K562 (cell line): ENCODE measurements at regions not wholly inside any gene's neighbourhood (a gene's known extent, or its start where the extent isn't known, plus 50 kb on each side); places are given as distances from the start of the nearest gene placed in this dataset.

ENCODE experiments used
- ATAC-seq: fragments of 200-7000 bp; cut with Tn5 transposase; 3 replicates; pipeline ENCODE4 v1.9.1; 2020; ENCODE audit warnings: moderate library complexity
- BruUV-seq: library from RNA; stranded (reverse); fragments of 400-500 nt; replicated peaks from 2 replicates; lab custom pipeline; 2021; lab: Mats Ljungman, UMichigan
- CTCF ChIA-PET: fragments of 300-600 bp; formaldehyde crosslinking; extraction: SDS; loops from one replicate; lab custom pipeline; 2021; ENCODE audit warnings: low intra/inter-chr PET ratio; lab: Yijun Ruan, JAX
- POLR2A ChIA-PET: fragments of 300-600, 350-650 bp; sonication (Branson Sonifier 250); formaldehyde crosslinking; extraction: SDS; loops from one replicate; lab custom pipeline; 2021; ENCODE audit warnings: antibody characterized with exemption, inconsistent platforms; lab: Yijun Ruan, JAX
- DNase-seq, 4 experiments: peaks; one replicate each; pipeline versions ENCODE4 v3.0.0 to v3.0.0-alpha.2; 2011 to 2018; ENCODE audit warnings: low spot score in 3 of 4, mixed read lengths in 3 of 4; ENCODE audit errors: extremely low read depth in 1 of 4
- FAIRE-seq: peaks from 2 replicates; lab custom pipeline; 2011; peaks lifted over from hg19 to GRCh38; lab: Jason Lieb, UNC
- H2AFZ ChIP-seq: 2 replicates; pipeline ENCODE4 v1.6.0; 2011; ENCODE audit warnings: low read depth, low read length, control low read depth, inconsistent platforms
- H3K27ac ChIP-seq: fragments of 200-600 bp; 3 replicates; pipeline ENCODE4 v1.8.0; 2011; ENCODE audit warnings: low read depth, mild to moderate bottlenecking, control low read depth, inconsistent platforms, low read length, moderate library complexity, mixed read lengths; ENCODE audit errors: extremely low read depth
- H3K27me3 ChIP-seq, 2 experiments: fragments of 300-600 bp in 1 of 2; 2 replicates in 1 of 2; 3 replicates in 1 of 2; pipeline versions ENCODE4 v1.6.0 to v1.8.0; 2011; ENCODE audit warnings: inconsistent platforms in 2 of 2, low read length in 2 of 2, mild to moderate bottlenecking in 1 of 2, mixed read lengths in 1 of 2, moderate library complexity in 1 of 2; ENCODE audit not compliant: control insufficient read depth in 2 of 2, insufficient read depth in 2 of 2
- H3K36me3 ChIP-seq: fragments of 300-600 bp; 3 replicates; pipeline ENCODE4 v1.8.0; 2011; ENCODE audit warnings: mild to moderate bottlenecking, low read length, inconsistent platforms; ENCODE audit not compliant: control insufficient read depth, insufficient read depth
- H3K4me1 ChIP-seq, 2 experiments: fragments of 200-600 bp in 1 of 2; replicated peaks in 1 of 2; 2 replicates in 1 of 2; 3 replicates in 1 of 2; pipeline versions ENCODE4 v1.5.1 to v1.8.0; 2011; ENCODE audit warnings: inconsistent platforms in 2 of 2, low read length in 2 of 2, mild to moderate bottlenecking in 1 of 2, mixed read lengths in 1 of 2, moderate library complexity in 1 of 2; ENCODE audit not compliant: control insufficient read depth in 2 of 2, insufficient read depth in 2 of 2
- H3K4me2 ChIP-seq: 2 replicates; pipeline ENCODE4 v1.6.1; 2011; ENCODE audit warnings: low read length, control low read depth, inconsistent platforms, mixed read lengths; ENCODE audit not compliant: insufficient read depth
- H3K4me3 ChIP-seq: fragments of 200-600 bp; sonication (generic), shearing (Covaris generic); 2 replicates; pipeline ENCODE4 v1.5.1; 2016; ENCODE audit warnings: control low read depth, inconsistent platforms
- H3K79me2 ChIP-seq: fragments of 200-600 bp; 3 replicates; pipeline ENCODE4 v1.8.0; 2011; ENCODE audit warnings: low read length, inconsistent platforms; ENCODE audit not compliant: control insufficient read depth, insufficient read depth
- H3K9ac ChIP-seq, 2 experiments: 2 replicates each; pipeline versions ENCODE4 v1.6.0 to v1.6.1; 2011; ENCODE audit warnings: low read depth in 2 of 2, low read length in 2 of 2, control low read depth in 1 of 2, inconsistent platforms in 1 of 2, mild to moderate bottlenecking in 1 of 2, mixed read lengths in 1 of 2; ENCODE audit not compliant: insufficient read depth in 1 of 2
- H3K9me1 ChIP-seq: one replicate; pipeline ENCODE4 v1.6.0; 2011; ENCODE audit warnings: inconsistent platforms, mild to moderate bottlenecking, low read length, moderate library complexity; ENCODE audit not compliant: control insufficient read depth, insufficient read depth
- H3K9me3 ChIP-seq: replicated peaks from 2 replicates; pipeline ENCODE4 v1.5.1; 2011; ENCODE audit warnings: low read depth, low read length, inconsistent platforms; ENCODE audit not compliant: control insufficient read depth, insufficient read depth
- H4K20me1 ChIP-seq: replicated peaks from 2 replicates; pipeline ENCODE4 v1.6.1; 2011; ENCODE audit warnings: low read length, inconsistent platforms, mixed read lengths; ENCODE audit not compliant: control insufficient read depth, insufficient read depth
- CCAR2 ChIP-seq: fragments of 200-400 bp; formaldehyde crosslinking; IDR thresholded peaks from 2 replicates; pipeline ENCODE4 v1.6.1; 2017; ENCODE audit warnings: mild to moderate bottlenecking, low read depth, low read length
- CHCHD3 ChIP-seq: fragments of 250-450 bp; sonication (Bioruptor Pico); IDR thresholded peaks from 2 replicates; pipeline ENCODE4 v2.1.2; 2022; ENCODE audit warnings: mild to moderate bottlenecking
- DPF2 ChIP-seq: fragments of 450-650 bp; IDR thresholded peaks from 2 replicates; pipeline ENCODE4 v1.6.1; 2016
- JUND ChIP-seq, 2 experiments: IDR thresholded peaks; 2 replicates in 1 of 2; 3 replicates in 1 of 2; pipeline ENCODE4 v1.6.1; 2011; ENCODE audit warnings: borderline replicate concordance in 2 of 2, low read depth in 2 of 2, low read length in 2 of 2, improper control_type of control experiment in 1 of 2, missing biosample characterization in 1 of 2, missing genetic modification characterization in 1 of 2, missing genetic modification reagents in 1 of 2
- MYNN ChIP-seq, 2 experiments: sonication (generic); formaldehyde crosslinking in 1 of 2; IDR thresholded peaks; 2 replicates each; pipeline versions ENCODE4 v1.5.0 to v1.6.1; 2016 to 2020; ENCODE audit warnings: antibody characterized with exemption in 1 of 2, missing genetic modification reagents in 1 of 2
- NEUROD1 ChIP-seq: fragments of 150-350 bp; IDR thresholded peaks from 2 replicates; pipeline ENCODE4 v1.6.1; 2014; ENCODE audit warnings: borderline replicate concordance, low read length, low read depth; ENCODE audit not compliant: partially characterized antibody
- WGBS: fragments of 100-300 bp; shearing (Covaris generic); methylation state at CpG from one replicate; pipeline ENCODE4 v1.1.6; 2016; ENCODE audit warnings: low coverage, mixed read lengths; ENCODE audit not compliant: insufficient coverage; ENCODE audit errors: missing lambda C conversion rate; 5-methylcytosine and 5-hydroxymethylcytosine counted together
- in situ Hi-C: fragments of 300-500 bp; cut with MboI; formaldehyde crosslinking; loops from 4 replicates; pipeline ENCODE4 v1.15.0; 2018; ENCODE audit warnings: inconsistent platforms, mixed read lengths
- intact Hi-C: fragments of 100-400 bp; cut with micrococcal nuclease; formaldehyde crosslinking; loops from 2 replicates; pipeline ENCODE4 v1.14.2; 2022
- TF ChIP-seq, protein P1 (sequence below), 2 experiments: fragments of 450-650 bp; formaldehyde crosslinking in 1 of 2; IDR thresholded peaks; 2 replicates each; pipeline versions ENCODE4 v1.4.0 to v1.6.1; 2014 to 2020; ENCODE audit warnings: mild to moderate bottlenecking in 2 of 2, borderline replicate concordance in 1 of 2, low read depth in 1 of 2

DNA sequence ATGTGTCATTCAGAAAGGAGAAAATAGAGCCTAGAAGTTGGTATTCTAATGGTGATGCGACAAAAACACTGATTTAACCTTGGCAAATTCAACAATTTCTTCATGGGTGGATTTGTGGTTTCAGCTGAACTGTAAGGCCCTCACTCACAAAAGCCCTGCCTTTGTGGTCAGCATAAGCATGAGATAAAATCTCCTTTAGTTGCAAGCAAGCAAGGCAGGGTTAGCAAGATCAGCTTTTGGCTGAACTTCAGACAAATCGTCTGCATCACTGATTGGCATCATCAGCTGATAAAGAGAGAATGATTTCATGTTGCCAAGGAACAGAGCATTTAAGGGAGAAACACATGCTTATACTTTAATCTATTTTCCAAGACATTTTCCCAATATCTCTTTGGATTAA lies 2582.2 kb downstream of the PCDH7 start:
- ATAC-seq (no peak), DNase-seq (no peak), FAIRE-seq (no peak)
- no TSS peak for BruUV-seq
- H3K79me2 ChIP-seq = no peaks in the 10 kb centered on the region
- no peak overlapping the region for H3K9ac ChIP-seq
- H2AFZ ChIP-seq = no peak overlapping the region
- no peaks in the 10 kb centered on the region for H3K9me3 ChIP-seq
- no peak overlapping the region for H3K4me2 ChIP-seq
- ChIA-PET POLR2A (no interaction called here), CTCF (no interaction called here)
- no peak overlapping the region for H3K4me3 ChIP-seq
- H3K9me1 ChIP-seq = no peaks in the 10 kb centered on the region
- 0% methylated on average over 2 of the region's 2 CpGs for WGBS
- H3K27me3 ChIP-seq = no peaks in the 10 kb centered on the region
- TF ChIP-seq, protein P1, sequence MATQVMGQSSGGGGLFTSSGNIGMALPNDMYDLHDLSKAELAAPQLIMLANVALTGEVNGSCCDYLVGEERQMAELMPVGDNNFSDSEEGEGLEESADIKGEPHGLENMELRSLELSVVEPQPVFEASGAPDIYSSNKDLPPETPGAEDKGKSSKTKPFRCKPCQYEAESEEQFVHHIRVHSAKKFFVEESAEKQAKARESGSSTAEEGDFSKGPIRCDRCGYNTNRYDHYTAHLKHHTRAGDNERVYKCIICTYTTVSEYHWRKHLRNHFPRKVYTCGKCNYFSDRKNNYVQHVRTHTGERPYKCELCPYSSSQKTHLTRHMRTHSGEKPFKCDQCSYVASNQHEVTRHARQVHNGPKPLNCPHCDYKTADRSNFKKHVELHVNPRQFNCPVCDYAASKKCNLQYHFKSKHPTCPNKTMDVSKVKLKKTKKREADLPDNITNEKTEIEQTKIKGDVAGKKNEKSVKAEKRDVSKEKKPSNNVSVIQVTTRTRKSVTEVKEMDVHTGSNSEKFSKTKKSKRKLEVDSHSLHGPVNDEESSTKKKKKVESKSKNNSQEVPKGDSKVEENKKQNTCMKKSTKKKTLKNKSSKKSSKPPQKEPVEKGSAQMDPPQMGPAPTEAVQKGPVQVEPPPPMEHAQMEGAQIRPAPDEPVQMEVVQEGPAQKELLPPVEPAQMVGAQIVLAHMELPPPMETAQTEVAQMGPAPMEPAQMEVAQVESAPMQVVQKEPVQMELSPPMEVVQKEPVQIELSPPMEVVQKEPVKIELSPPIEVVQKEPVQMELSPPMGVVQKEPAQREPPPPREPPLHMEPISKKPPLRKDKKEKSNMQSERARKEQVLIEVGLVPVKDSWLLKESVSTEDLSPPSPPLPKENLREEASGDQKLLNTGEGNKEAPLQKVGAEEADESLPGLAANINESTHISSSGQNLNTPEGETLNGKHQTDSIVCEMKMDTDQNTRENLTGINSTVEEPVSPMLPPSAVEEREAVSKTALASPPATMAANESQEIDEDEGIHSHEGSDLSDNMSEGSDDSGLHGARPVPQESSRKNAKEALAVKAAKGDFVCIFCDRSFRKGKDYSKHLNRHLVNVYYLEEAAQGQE (IDR thresholded peaks at IDR 0.05; ENCODE audit: borderline replicate concordance) = no peak
- TF ChIP-seq, protein P1 (CRISPR knock-in tag; IDR thresholded peaks at IDR 0.05; ENCODE audit: low read depth) = no peak
- TF ChIP-seq DPF2 (no peak), NEUROD1 (no peak), JUND (IDR thresholded peaks at IDR 0.05; ENCODE audit: borderline replicate concordance, low read depth, low read length) (no peak), JUND (tag; IDR thresholded peaks at IDR 0.05; ENCODE audit: borderline replicate concordance, low read depth, low read length) (no peak), MYNN (IDR thresholded peaks at IDR 0.05) (no peak), MYNN (CRISPR knock-in tag; IDR thresholded peaks at IDR 0.05) (no peak), CHCHD3 (no peak), CCAR2 (no peak)
- H3K36me3 ChIP-seq = no peaks in the 10 kb centered on the region
- in situ Hi-C loops (no loop called here), intact Hi-C loops (no loop called here)
- H3K27ac ChIP-seq = no peak overlapping the region
- H4K20me1 ChIP-seq = no peaks in the 10 kb centered on the region
- H3K4me1 ChIP-seq = no peaks in the 10 kb centered on the region
